CD4-positive, alpha-beta T cell treated with Interleukin-4 for 4 hours (primary cell): ENCODE measurements at regions not wholly inside any gene's neighbourhood (a gene's known extent, or its start where the extent isn't known, plus 50 kb on each side); places are given as distances from the start of the nearest gene placed in this dataset.

Experiments used
- DNase-seq: peaks from one replicate; pipeline ENCODE4 v3.0.0-alpha.2; 2020

GRCh38 chr1:213914392-213914791 is 73.4 kb upstream of the PROX1 start:
- DNase-seq, result no peak

- no peak for DNase-seq
Observed at GRCh38 chr1:213921311-213921710, 66.5 kb upstream of the PROX1 start.

GRCh38 chr1:213921712-213922111 is 66.1 kb upstream of the PROX1 start:
- no peak for DNase-seq

GRCh38 chr1:213925531-213926182 is 62.1 kb upstream of the PROX1 start:
- DNase-seq, result no peak

GRCh38 chr1:213927846-213928245 is 59.9 kb upstream of the PROX1 start:
- no peak for DNase-seq

- DNase-seq, result no peak
Observed at GRCh38 chr1:213929398-213929797, 58.4 kb upstream of the PROX1 start.

- no peak for DNase-seq
Observed at GRCh38 chr1:213931836-213932235, 55.9 kb upstream of the PROX1 start.

GRCh38 chr1:213933336-213933735 is 54.4 kb upstream of the PROX1 start:
- no peak for DNase-seq

GRCh38 chr1:213934649-213935048 is 53.1 kb upstream of the PROX1 start:
- no peak for DNase-seq

GRCh38 chr1:213936571-213936970 is 51.2 kb upstream of the PROX1 start:
- no peak for DNase-seq
